ENCODE measurements at regions not wholly inside any gene's neighbourhood (a gene's known extent, or its start where the extent isn't known, plus 50 kb on each side); places are given as distances from the start of the nearest gene placed in this dataset.

- DNase-seq, result no peak
- H3K4me3 Mint-ChIP-seq (ENCODE audit: low read depth, unreplicated experiment), result no peak overlapping the region
- TF ChIP-seq CTCF (IDR thresholded peaks at IDR 0.05; ENCODE audit: unreplicated experiment), result no peak
- H3K27ac Mint-ChIP-seq (ENCODE audit: unreplicated experiment), result no peak overlapping the region
- H3K36me3 Mint-ChIP-seq (ENCODE audit: insufficient read depth, unreplicated experiment), result no peaks in the 10 kb centered on the region
- H3K27me3 Mint-ChIP-seq (ENCODE audit: unreplicated experiment), result no peaks in the 10 kb centered on the region
- CTCF ChIA-PET, result interaction anchor here (0.9 kb wide), 1 partner anchor 143 kb away, joined by 3 read pairs; no protein-coding TSS in a partner anchor
- intact Hi-C loops (cut with micrococcal nuclease; ENCODE audit: unreplicated experiment), result no loop called here
- no peaks in the 10 kb centered on the region for H3K9me3 Mint-ChIP-seq (ENCODE audit: low read depth, unreplicated experiment)
- peaks cover 15% of the 10 kb centered on the region for H3K4me1 Mint-ChIP-seq (ENCODE audit: low read depth, unreplicated experiment)
- BruUV-seq (replicated peaks), result no TSS peak
Observed at GRCh38 chr15:96564546-96564945, 234.0 kb downstream of the NR2F2 start.

GRCh38 chr15:96565266-96565665, 234.8 kb downstream of the NR2F2 start:
- no peak for DNase-seq
- CTCF ChIA-PET, result interaction anchor here (0.9 kb wide), 1 partner anchor 143 kb away, joined by 3 read pairs; no protein-coding TSS in a partner anchor
- H3K9me3 Mint-ChIP-seq (ENCODE audit: low read depth, unreplicated experiment), result no peaks in the 10 kb centered on the region
- no peaks in the 10 kb centered on the region for H3K27me3 Mint-ChIP-seq (ENCODE audit: unreplicated experiment)
- no TSS peak for BruUV-seq (replicated peaks)
- H3K27ac Mint-ChIP-seq (ENCODE audit: unreplicated experiment), result no peak overlapping the region
- intact Hi-C loops (cut with micrococcal nuclease; ENCODE audit: unreplicated experiment), result no loop called here
- H3K4me3 Mint-ChIP-seq (ENCODE audit: low read depth, unreplicated experiment), result no peak overlapping the region
- H3K36me3 Mint-ChIP-seq (ENCODE audit: insufficient read depth, unreplicated experiment), result no peaks in the 10 kb centered on the region
- no peak for TF ChIP-seq CTCF (IDR thresholded peaks at IDR 0.05; ENCODE audit: unreplicated experiment)
- peaks cover 7% of the 10 kb centered on the region for H3K4me1 Mint-ChIP-seq (ENCODE audit: low read depth, unreplicated experiment)

GRCh38 chr15:96574782-96575181, 244.3 kb downstream of the NR2F2 start:
- CTCF ChIA-PET, result interaction anchor here (0.6 to 1.0 kb wide), 2 partner anchors 43 to 283 kb away, joined by 3 to 12 read pairs; no protein-coding TSS in a partner anchor
- no peak for DNase-seq
- no peaks in the 10 kb centered on the region for H3K36me3 Mint-ChIP-seq (ENCODE audit: insufficient read depth, unreplicated experiment)
- no peaks in the 10 kb centered on the region for H3K4me1 Mint-ChIP-seq (ENCODE audit: low read depth, unreplicated experiment)
- no peak overlapping the region for H3K27ac Mint-ChIP-seq (ENCODE audit: unreplicated experiment)
- intact Hi-C loops (cut with micrococcal nuclease; ENCODE audit: unreplicated experiment), result no loop called here
- no peak overlapping the region for H3K4me3 Mint-ChIP-seq (ENCODE audit: low read depth, unreplicated experiment)
- BruUV-seq (replicated peaks), result no TSS peak
- no peaks in the 10 kb centered on the region for H3K27me3 Mint-ChIP-seq (ENCODE audit: unreplicated experiment)
- no peak for TF ChIP-seq CTCF (IDR thresholded peaks at IDR 0.05; ENCODE audit: unreplicated experiment)
- no peaks in the 10 kb centered on the region for H3K9me3 Mint-ChIP-seq (ENCODE audit: low read depth, unreplicated experiment)

GRCh38 chr15:96576596-96576995, 246.1 kb downstream of the NR2F2 start:
- H3K27me3 Mint-ChIP-seq (ENCODE audit: unreplicated experiment), result no peaks in the 10 kb centered on the region
- no peak for DNase-seq
- H3K27ac Mint-ChIP-seq (ENCODE audit: unreplicated experiment), result no peak overlapping the region
- H3K9me3 Mint-ChIP-seq (ENCODE audit: low read depth, unreplicated experiment), result no peaks in the 10 kb centered on the region
- H3K4me3 Mint-ChIP-seq (ENCODE audit: low read depth, unreplicated experiment), result no peak overlapping the region
- H3K36me3 Mint-ChIP-seq (ENCODE audit: insufficient read depth, unreplicated experiment), result no peaks in the 10 kb centered on the region
- H3K4me1 Mint-ChIP-seq (ENCODE audit: low read depth, unreplicated experiment), result no peaks in the 10 kb centered on the region
- TF ChIP-seq CTCF (IDR thresholded peaks at IDR 0.05; ENCODE audit: unreplicated experiment), result no peak
- BruUV-seq (replicated peaks), result no TSS peak
- CTCF ChIA-PET, result no interaction called here
- intact Hi-C loops (cut with micrococcal nuclease; ENCODE audit: unreplicated experiment), result no loop called here

All from Calu3 (cell line).